Suprapubic skin (tissue), 4 donors: ENCODE measurements at regions not wholly inside any gene's neighbourhood (a gene's known extent, or its start where the extent isn't known, plus 50 kb on each side); places are given as distances from the start of the nearest gene placed in this dataset.

Experiments
- CTCF ChIP-seq, 2 donors: fragments of 200-600 bp in 1 of 2; fragments of 450-650 bp in 1 of 2; sonication (generic) in 1 of 2; IDR thresholded peaks; one replicate each; pipeline ENCODE4 v1.5.1; 2016 to 2019; ENCODE audit warnings: antibody characterized with exemption in 2 of 2, mild to moderate bottlenecking in 1 of 2, moderate library complexity in 1 of 2
- EP300 ChIP-seq: sonication (generic); formaldehyde crosslinking; IDR thresholded peaks from one replicate; pipeline ENCODE4 v1.6.1; 2017; ENCODE audit warnings: antibody characterized with exemption
- POLR2AphosphoS5 ChIP-seq, 3 donors: sonication (generic); formaldehyde crosslinking; IDR thresholded peaks; one replicate each; pipeline ENCODE4 v1.6.1; 2017; ENCODE audit warnings: antibody characterized with exemption in 3 of 3

GRCh38 chr18:34086370-34086769 lies 138.3 kb downstream of the NOL4 start:
- TF ChIP-seq CTCF (IDR thresholded peaks at IDR 0.05) (no peak), EP300 (no peak), POLR2AphosphoS5 (IDR thresholded peaks at IDR 0.05) (no peak)
